Epithelial cell of esophagus (primary cell): ENCODE measurements at regions not wholly inside any gene's neighbourhood (a gene's known extent, or its start where the extent isn't known, plus 50 kb on each side); places are given as distances from the start of the nearest gene placed in this dataset.
"Not testable (repeated sequence)": the region's sequence is repeated elsewhere in the genome, so short reads cannot be mapped to it uniquely, and the experiment has no call there.

Experiments
- DNase-seq: peaks from one replicate; pipeline ENCODE4 v3.0.0; 2010; ENCODE audit warnings: low read depth
- H3K4me3 ChIP-seq: 2 replicates; pipeline ENCODE4 v1.5.1; 2011; ENCODE audit warnings: mild to moderate bottlenecking, low read length, control low read depth
- CTCF ChIP-seq: IDR thresholded peaks from 2 replicates; pipeline ENCODE4 v1.5.1; 2011; ENCODE audit warnings: low read depth, mild to moderate bottlenecking, low read length, control low read depth, inconsistent platforms; ENCODE audit not compliant: insufficient read depth; ENCODE audit errors: missing control alignments

- DNase-seq: no peak
- no peak for TF ChIP-seq CTCF
- no peak overlapping the region for H3K4me3 ChIP-seq
These were observed 143.2 kb downstream of the NPIPB5 start for GRCh38 chr16:22653876-22654275.

- not testable (repeated sequence) for H3K4me3 ChIP-seq, DNase-seq
These were observed 145.9 kb downstream of the NPIPB5 start for GRCh38 chr16:22656573-22656972.

GRCh38 chr16:22659933-22660332 is 149.2 kb downstream of the NPIPB5 start:
- DNase-seq: no peak
- TF ChIP-seq CTCF: no peak
- H3K4me3 ChIP-seq: no peak overlapping the region

GRCh38 chr16:22660441-22661160 is 149.9 kb downstream of the NPIPB5 start:
- H3K4me3 ChIP-seq: no peak overlapping the region
- no peak for TF ChIP-seq CTCF
- DNase-seq: no peak

GRCh38 chr16:22661161-22661647 is 150.5 kb downstream of the NPIPB5 start:
- TF ChIP-seq CTCF: no peak
- H3K4me3 ChIP-seq: no peak overlapping the region
- DNase-seq: no peak

GRCh38 chr16:22662958-22663357 is 151.0 kb upstream of the HS3ST2 start:
- not testable (repeated sequence) for H3K4me3 ChIP-seq, DNase-seq

- no peak for TF ChIP-seq CTCF
- DNase-seq: no peak
- no peak overlapping the region for H3K4me3 ChIP-seq
These were observed 150.4 kb upstream of the HS3ST2 start for GRCh38 chr16:22663389-22664064.

GRCh38 chr16:22664132-22664531 is 149.8 kb upstream of the HS3ST2 start:
- no peak for TF ChIP-seq CTCF
- no peak overlapping the region for H3K4me3 ChIP-seq
- no peak for DNase-seq
